ENCODE measurements at regions not wholly inside any gene's neighbourhood (a gene's known extent, or its start where the extent isn't known, plus 50 kb on each side); places are given as distances from the start of the nearest gene placed in this dataset.

GRCh38 chr2:38438133-38438882 lies 61.2 kb upstream of the ATL2 start:
- intact Hi-C loops (cut with micrococcal nuclease; ENCODE audit: unreplicated experiment) (no loop called here), in situ Hi-C loops (cut with HindIII; ENCODE audit: extremely low pct_ligation_motif_present, low pct_unique_long_range_greater_than_20kb) (no loop called here)
- Histone ChIP-seq H2AFZ (ENCODE audit: low read length) (no peak overlapping the region), H3K27me3 (ENCODE audit: control insufficient read depth in 1 of 2, insufficient read depth in 2 of 2, low read length in 2 of 2) (peaks cover 0 to 15% of the 10 kb centered on the region in 2 experiments; a peak in 2 of 5 replicates), H3K27ac (ENCODE audit: extremely low read length, insufficient read depth, low read length) (no peak overlapping the region), H3K4me2 (ENCODE audit: low read depth, low read length) (0 out of 2 replicates have a peak overlapping the region, but pooled peaks have one; percentile 12), H3K4me3 (replicated peaks in 1 of 3; ENCODE audit: insufficient read depth in 1 of 3, low read depth in 2 of 3, low read length in 3 of 3) (no peak overlapping the region), H4K20me1 (ENCODE audit: insufficient read depth, low read length) (no peaks in the 10 kb centered on the region), H3K36me3 (replicated peaks in 1 of 2; ENCODE audit: control insufficient read depth in 1 of 2, insufficient read depth in 2 of 2, low read length in 2 of 2) (no peaks in the 10 kb centered on the region), H3K79me2 (ENCODE audit: insufficient read depth, low read length) (no peaks in the 10 kb centered on the region), H3K9me3 (ENCODE audit: low read length) (no peaks in the 10 kb centered on the region; the same call in 1 of the 2 replicates), H3K9ac (ENCODE audit: insufficient read depth, low read depth, low read length) (no peak overlapping the region), H3K4me1 (ENCODE audit: insufficient read depth, low read length) (peaks cover 72% of the 10 kb centered on the region)
- BruUV-seq (replicated peaks), result no TSS peak
- 27% methylated on average over 2 of the region's 2 CpGs for WGBS (ENCODE audit: low lambda C conversion rate)
- POLR2A ChIA-PET, result no interaction called here
- DNase-seq (ENCODE audit: low spot score) (peak; percentile 36), ATAC-seq (no peak), FAIRE-seq (no peak)
- CTCF ChIA-PET (ENCODE audit: low intra/inter-chr PET ratio, low total read pairs), result no interaction called here
- TF ChIP-seq MED8 (CRISPR knock-in tag; IDR thresholded peaks at IDR 0.05; ENCODE audit: insufficient replicate concordance) (no peak), ZNF7 (CRISPR knock-in tag; IDR thresholded peaks at IDR 0.05) (no peak), RFX1 (IDR thresholded peaks at IDR 0.05) (no peak), RORA (CRISPR knock-in tag; IDR thresholded peaks at IDR 0.05) (no peak), ZNF362 (CRISPR knock-in tag; IDR thresholded peaks at IDR 0.05; ENCODE audit: borderline replicate concordance) (peak; percentile 45; the same call in 1 of the 2 replicates), ZNF670 (CRISPR knock-in tag; IDR thresholded peaks at IDR 0.05; ENCODE audit: borderline replicate concordance) (no peak), PAXIP1 (CRISPR knock-in tag; conservative IDR thresholded peaks at IDR 0.05) (no peak), ZBTB20 (CRISPR knock-in tag; IDR thresholded peaks at IDR 0.05; ENCODE audit: borderline replicate concordance, low read depth) (no peak), DNMT3B (CRISPR knock-in tag; conservative IDR thresholded peaks at IDR 0.05) (no peak), CCAR2 (optimal IDR thresholded peaks at IDR 0.05; ENCODE audit: low read depth, low read length) (no peak), BORCS8-MEF2B (CRISPR knock-in tag; IDR thresholded peaks at IDR 0.05) (no peak), CEBPG (CRISPR knock-in tag; IDR thresholded peaks at IDR 0.05) (no peak), SOX13 (IDR thresholded peaks at IDR 0.05) (no peak), SOX13 (CRISPR knock-in tag; conservative IDR thresholded peaks at IDR 0.05 in 1 of 2, IDR thresholded peaks at IDR 0.05 in 1 of 2) (peak in 1 of 2 experiments; percentile 56; a peak in 1 of 4 replicates), EED (CRISPR knock-in tag; IDR thresholded peaks at IDR 0.05) (no peak), ZNF770 (CRISPR knock-in tag; IDR thresholded peaks at IDR 0.05) (no peak), PLRG1 (conservative IDR thresholded peaks at IDR 0.05) (no peak)
